ENCODE measurements at regions not wholly inside any gene's neighbourhood (a gene's known extent, or its start where the extent isn't known, plus 50 kb on each side); places are given as distances from the start of the nearest gene placed in this dataset.

DNA sequence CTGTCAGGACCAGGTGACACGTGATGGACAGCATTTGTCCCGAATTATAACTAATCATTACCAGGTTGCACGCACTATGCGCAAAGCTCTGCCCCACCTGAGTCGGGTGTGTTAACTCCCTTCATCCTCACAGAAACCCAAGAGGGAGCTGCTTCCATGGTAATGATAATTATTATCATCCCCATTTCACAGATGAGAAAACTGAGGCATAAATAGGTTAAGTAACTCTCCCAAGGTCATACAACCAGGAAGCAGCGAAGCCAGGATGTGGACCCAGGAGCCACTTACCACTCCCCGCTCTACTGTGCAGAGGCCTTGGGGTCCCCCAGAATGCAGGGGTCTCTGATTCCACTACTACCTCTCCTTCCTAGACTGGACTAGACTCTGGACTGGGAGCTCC lies 76.7 kb upstream of the TARDBP start:
- no peak for ATAC-seq
- TF ChIP-seq, protein P1, sequence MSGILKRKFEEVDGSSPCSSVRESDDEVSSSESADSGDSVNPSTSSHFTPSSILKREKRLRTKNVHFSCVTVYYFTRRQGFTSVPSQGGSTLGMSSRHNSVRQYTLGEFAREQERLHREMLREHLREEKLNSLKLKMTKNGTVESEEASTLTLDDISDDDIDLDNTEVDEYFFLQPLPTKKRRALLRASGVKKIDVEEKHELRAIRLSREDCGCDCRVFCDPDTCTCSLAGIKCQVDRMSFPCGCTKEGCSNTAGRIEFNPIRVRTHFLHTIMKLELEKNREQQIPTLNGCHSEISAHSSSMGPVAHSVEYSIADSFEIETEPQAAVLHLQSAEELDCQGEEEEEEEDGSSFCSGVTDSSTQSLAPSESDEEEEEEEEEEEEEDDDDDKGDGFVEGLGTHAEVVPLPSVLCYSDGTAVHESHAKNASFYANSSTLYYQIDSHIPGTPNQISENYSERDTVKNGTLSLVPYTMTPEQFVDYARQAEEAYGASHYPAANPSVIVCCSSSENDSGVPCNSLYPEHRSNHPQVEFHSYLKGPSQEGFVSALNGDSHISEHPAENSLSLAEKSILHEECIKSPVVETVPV (CRISPR knock-in tag; IDR thresholded peaks at IDR 0.05), result no peak
- TF ChIP-seq GLIS3 (CRISPR knock-in tag; IDR thresholded peaks at IDR 0.05) (no peak), ZNF8 (CRISPR knock-in tag; IDR thresholded peaks at IDR 0.05) (no peak), ZNF565 (CRISPR knock-in tag; conservative IDR thresholded peaks at IDR 0.05; ENCODE audit: low read depth) (no peak)
- TF ChIP-seq, protein P2, sequence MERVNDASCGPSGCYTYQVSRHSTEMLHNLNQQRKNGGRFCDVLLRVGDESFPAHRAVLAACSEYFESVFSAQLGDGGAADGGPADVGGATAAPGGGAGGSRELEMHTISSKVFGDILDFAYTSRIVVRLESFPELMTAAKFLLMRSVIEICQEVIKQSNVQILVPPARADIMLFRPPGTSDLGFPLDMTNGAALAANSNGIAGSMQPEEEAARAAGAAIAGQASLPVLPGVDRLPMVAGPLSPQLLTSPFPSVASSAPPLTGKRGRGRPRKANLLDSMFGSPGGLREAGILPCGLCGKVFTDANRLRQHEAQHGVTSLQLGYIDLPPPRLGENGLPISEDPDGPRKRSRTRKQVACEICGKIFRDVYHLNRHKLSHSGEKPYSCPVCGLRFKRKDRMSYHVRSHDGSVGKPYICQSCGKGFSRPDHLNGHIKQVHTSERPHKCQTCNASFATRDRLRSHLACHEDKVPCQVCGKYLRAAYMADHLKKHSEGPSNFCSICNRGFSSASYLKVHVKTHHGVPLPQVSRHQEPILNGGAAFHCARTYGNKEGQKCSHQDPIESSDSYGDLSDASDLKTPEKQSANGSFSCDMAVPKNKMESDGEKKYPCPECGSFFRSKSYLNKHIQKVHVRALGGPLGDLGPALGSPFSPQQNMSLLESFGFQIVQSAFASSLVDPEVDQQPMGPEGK (CRISPR knock-in tag; IDR thresholded peaks at IDR 0.05; ENCODE audit: borderline replicate concordance), result no peak

DNA sequence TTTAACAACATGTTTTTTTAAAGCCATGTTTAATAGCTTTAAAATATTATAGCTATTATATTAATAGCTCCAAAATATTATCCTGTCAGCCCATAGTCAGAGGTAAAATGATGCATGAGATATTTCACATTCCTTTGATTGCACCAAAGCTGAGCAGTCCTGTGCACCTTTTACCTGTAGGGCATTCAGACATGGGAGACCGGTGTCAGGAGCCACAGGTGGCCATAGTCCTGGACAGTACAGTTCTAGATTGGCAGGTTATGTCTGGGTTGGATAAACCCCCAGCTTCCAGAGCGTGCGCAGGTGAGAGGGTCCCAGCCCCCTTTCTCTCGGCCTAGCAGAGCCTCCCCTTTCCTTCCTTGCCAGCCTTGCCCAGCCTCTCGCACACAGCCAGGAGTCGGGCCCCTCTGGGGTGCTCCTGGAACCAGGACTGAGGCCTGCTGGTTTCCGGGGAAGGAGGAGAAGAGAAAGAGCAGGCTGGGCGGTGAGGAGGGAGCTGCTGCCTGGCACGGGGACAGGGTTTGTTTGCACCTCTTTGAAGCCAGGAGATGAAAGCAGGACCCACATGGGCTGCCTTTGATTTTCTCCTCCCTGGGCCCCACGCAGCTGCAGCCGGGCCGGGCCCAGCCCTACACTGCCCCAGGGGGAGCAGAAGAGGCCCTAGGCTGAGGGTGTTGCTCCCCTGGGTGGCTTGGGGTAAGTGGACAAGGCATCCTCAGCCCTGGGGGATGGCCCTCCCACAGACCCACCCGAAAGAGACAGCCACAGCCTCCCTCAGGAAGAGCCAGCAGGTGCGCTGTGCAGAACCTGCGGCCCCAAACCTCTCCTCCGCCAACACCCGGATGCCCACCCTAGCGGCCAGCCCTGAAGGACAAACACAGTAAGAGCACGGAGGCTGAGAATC lies 75.2 kb upstream of the TARDBP start:
- ATAC-seq, result no peak
- no peak for TF ChIP-seq CSDC2 (CRISPR knock-in tag; IDR thresholded peaks at IDR 0.05)
- no peak for TF ChIP-seq ARNTL (CRISPR knock-in tag; IDR thresholded peaks at IDR 0.05; ENCODE audit: borderline replicate concordance, low read depth)
- TF ChIP-seq ZNF70 (CRISPR knock-in tag; IDR thresholded peaks at IDR 0.05), result no peak
- no peak for TF ChIP-seq ZC3H10 (CRISPR knock-in tag; IDR thresholded peaks at IDR 0.05)
- no peak for TF ChIP-seq BACH2 (CRISPR knock-in tag; IDR thresholded peaks at IDR 0.05; ENCODE audit: borderline replicate concordance)
- TF ChIP-seq ZFP30 (CRISPR knock-in tag; IDR thresholded peaks at IDR 0.05), result no peak
- TF ChIP-seq, protein P1 (CRISPR knock-in tag; IDR thresholded peaks at IDR 0.05), result no peak
- TF ChIP-seq OSR1 (CRISPR knock-in tag; IDR thresholded peaks at IDR 0.05), result no peak
- TF ChIP-seq, protein P3, sequence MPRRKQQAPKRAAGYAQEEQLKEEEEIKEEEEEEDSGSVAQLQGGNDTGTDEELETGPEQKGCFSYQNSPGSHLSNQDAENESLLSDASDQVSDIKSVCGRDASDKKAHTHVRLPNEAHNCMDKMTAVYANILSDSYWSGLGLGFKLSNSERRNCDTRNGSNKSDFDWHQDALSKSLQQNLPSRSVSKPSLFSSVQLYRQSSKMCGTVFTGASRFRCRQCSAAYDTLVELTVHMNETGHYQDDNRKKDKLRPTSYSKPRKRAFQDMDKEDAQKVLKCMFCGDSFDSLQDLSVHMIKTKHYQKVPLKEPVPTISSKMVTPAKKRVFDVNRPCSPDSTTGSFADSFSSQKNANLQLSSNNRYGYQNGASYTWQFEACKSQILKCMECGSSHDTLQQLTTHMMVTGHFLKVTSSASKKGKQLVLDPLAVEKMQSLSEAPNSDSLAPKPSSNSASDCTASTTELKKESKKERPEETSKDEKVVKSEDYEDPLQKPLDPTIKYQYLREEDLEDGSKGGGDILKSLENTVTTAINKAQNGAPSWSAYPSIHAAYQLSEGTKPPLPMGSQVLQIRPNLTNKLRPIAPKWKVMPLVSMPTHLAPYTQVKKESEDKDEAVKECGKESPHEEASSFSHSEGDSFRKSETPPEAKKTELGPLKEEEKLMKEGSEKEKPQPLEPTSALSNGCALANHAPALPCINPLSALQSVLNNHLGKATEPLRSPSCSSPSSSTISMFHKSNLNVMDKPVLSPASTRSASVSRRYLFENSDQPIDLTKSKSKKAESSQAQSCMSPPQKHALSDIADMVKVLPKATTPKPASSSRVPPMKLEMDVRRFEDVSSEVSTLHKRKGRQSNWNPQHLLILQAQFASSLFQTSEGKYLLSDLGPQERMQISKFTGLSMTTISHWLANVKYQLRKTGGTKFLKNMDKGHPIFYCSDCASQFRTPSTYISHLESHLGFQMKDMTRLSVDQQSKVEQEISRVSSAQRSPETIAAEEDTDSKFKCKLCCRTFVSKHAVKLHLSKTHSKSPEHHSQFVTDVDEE (CRISPR knock-in tag; IDR thresholded peaks at IDR 0.05), result no peak

DNA sequence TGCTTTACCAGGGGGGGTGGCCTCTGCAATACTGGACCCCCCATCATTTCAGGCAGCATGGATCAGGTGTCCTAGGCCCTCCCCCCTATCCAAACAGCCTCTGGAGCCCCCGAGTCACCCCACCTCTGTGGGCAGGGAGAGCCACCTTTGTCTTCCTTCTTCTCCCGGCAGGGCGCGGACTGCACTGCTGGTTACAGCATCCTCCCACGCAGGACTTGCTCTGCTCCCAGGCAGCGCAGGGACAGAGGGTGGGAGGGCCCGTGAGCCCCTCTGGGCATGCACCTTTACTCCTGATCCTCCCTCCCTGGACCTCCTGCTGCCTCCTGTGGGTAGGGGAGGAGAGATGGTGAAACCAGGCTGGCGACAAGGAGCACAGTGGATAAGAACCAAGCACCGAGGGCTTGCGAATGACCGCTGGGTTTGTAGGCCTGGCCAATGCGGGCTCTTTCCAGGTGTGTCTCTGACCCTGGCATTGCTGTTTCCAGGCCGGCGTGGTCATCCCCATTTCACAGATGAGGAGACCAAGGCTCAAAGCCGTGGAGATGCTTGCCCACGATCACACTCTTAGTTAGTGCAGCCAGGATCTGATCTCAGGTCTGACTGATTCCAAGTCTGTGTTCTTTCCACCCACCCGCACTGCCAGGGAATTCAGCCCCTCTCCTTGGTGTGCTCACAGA lies 73.6 kb upstream of the TARDBP start:
- no peak for TF ChIP-seq OSR1 (CRISPR knock-in tag; IDR thresholded peaks at IDR 0.05)
- no peak for TF ChIP-seq ZFP30 (CRISPR knock-in tag; IDR thresholded peaks at IDR 0.05)
- no peak for TF ChIP-seq RARB (CRISPR knock-in tag; IDR thresholded peaks at IDR 0.05)
- TF ChIP-seq GLIS3 (CRISPR knock-in tag; IDR thresholded peaks at IDR 0.05), result no peak
- TF ChIP-seq SNAI2 (CRISPR knock-in tag; IDR thresholded peaks at IDR 0.05), result no peak
- ATAC-seq, result no peak

DNA sequence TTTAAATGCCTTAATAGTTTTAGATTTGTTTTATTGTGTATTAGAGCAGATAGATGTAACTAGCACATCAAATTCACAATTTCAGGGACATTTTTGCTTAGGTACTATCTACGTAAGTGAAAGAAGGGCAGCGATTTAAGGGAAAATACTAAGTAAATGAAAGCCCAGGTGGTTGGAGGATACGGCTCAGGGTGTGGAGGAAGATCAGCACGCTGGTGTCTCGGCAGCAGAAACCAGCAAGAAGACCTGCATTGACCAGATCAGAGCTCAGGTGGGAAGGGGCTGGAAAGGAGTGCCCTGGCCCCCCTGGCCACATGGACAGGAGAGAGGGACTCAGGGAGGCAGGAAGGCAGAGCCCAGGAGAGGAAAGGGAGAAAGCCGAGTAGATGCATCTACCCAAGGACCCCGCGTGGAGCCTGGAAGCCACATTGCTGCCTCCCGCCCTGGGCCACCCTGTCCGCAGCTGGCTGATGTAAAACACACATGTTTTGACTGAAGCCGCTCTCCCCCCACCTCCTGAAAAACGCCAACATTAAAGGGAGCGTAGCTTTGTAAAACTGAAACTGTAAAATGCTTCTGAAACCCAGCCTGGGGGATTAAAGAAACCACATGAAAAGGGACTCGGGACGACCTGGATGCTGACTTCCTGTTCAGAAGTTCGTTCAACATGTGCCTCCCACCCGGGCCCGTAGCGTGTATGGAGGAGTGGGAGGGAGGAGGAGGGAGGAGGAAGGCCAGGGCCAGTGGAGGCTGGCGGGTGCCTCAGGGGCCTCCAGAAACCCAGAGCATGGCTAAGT lies 72.6 kb upstream of the TARDBP start:
- TF ChIP-seq PPARA (CRISPR knock-in tag; IDR thresholded peaks at IDR 0.05; ENCODE audit: borderline replicate concordance) (no peak), ZNF8 (CRISPR knock-in tag; IDR thresholded peaks at IDR 0.05) (no peak), ISL1 (CRISPR knock-in tag; IDR thresholded peaks at IDR 0.05) (no peak), GLIS3 (CRISPR knock-in tag; IDR thresholded peaks at IDR 0.05) (no peak), CSDC2 (CRISPR knock-in tag; IDR thresholded peaks at IDR 0.05) (no peak), OSR1 (CRISPR knock-in tag; IDR thresholded peaks at IDR 0.05) (no peak), TCF4 (CRISPR knock-in tag; IDR thresholded peaks at IDR 0.05; ENCODE audit: borderline replicate concordance) (no peak)
- ATAC-seq, result no peak
